Fibroblast of the aortic adventitia (primary cell): ENCODE measurements at regions not wholly inside any gene's neighbourhood (a gene's known extent, or its start where the extent isn't known, plus 50 kb on each side); places are given as distances from the start of the nearest gene placed in this dataset.
"Not testable (repeated sequence)": the region's sequence is repeated elsewhere in the genome, so short reads cannot be mapped to it uniquely, and the experiment has no call there.

ENCODE experiments used
- DNase-seq: peaks from one replicate; pipeline ENCODE4 v3.0.0-alpha.2; 2010; ENCODE audit warnings: low read depth
- H3K4me3 ChIP-seq: 2 replicates; pipeline ENCODE4 v1.5.1; 2011; ENCODE audit warnings: low read depth, mild to moderate bottlenecking, control low read depth, low read length, moderate library complexity
- TF ChIP-seq, protein P1 (sequence below): IDR thresholded peaks from 2 replicates; pipeline ENCODE4 v1.5.1; 2011; ENCODE audit warnings: mild to moderate bottlenecking, low read length, control low read depth, inconsistent platforms; ENCODE audit not compliant: insufficient read depth

DNA sequence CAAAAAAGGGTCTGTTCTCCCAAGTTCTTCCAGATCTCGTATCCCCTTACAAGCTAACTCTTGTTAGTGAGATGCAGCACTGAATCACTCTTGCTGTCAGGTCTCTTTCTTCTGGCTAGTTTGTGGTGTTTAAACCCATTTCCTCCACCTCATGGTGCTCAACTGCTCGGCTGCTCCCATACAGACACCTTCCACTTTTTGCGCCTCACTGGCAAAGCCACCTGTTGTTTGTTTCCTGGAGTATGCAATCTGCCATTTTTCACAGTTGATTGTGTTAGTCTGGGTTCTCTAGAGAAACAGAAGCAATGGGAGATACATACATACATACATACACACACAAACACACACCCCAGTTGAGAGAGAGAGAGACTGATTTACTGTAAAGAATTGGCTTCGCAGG lies 124.4 kb upstream of the SP8 start:
- TF ChIP-seq, protein P1, sequence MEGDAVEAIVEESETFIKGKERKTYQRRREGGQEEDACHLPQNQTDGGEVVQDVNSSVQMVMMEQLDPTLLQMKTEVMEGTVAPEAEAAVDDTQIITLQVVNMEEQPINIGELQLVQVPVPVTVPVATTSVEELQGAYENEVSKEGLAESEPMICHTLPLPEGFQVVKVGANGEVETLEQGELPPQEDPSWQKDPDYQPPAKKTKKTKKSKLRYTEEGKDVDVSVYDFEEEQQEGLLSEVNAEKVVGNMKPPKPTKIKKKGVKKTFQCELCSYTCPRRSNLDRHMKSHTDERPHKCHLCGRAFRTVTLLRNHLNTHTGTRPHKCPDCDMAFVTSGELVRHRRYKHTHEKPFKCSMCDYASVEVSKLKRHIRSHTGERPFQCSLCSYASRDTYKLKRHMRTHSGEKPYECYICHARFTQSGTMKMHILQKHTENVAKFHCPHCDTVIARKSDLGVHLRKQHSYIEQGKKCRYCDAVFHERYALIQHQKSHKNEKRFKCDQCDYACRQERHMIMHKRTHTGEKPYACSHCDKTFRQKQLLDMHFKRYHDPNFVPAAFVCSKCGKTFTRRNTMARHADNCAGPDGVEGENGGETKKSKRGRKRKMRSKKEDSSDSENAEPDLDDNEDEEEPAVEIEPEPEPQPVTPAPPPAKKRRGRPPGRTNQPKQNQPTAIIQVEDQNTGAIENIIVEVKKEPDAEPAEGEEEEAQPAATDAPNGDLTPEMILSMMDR, result no peak
- H3K4me3 ChIP-seq, result no peak overlapping the region
- no peak for DNase-seq

DNA sequence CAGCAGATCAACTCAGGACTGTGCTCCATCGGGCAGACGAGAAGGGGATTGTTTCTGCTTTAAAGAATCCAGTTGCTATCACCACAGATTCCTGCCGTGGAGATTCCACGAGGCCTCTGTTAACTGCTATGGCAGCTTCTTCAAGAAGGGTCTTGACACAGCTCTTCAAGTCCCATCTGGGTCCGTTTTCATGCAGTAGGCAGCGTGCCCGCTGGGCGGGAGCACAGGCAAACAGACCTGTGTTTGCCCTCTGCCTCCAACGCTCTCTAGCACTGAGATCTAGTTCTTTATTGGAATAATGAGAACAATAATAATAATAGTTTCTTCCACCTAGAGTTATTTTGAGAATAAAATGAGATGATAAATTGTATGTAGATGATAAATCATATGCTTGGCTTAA lies 127.2 kb upstream of the SP8 start:
- H3K4me3 ChIP-seq, result no peak overlapping the region
- DNase-seq, result no peak
- TF ChIP-seq, protein P1, result no peak

DNA sequence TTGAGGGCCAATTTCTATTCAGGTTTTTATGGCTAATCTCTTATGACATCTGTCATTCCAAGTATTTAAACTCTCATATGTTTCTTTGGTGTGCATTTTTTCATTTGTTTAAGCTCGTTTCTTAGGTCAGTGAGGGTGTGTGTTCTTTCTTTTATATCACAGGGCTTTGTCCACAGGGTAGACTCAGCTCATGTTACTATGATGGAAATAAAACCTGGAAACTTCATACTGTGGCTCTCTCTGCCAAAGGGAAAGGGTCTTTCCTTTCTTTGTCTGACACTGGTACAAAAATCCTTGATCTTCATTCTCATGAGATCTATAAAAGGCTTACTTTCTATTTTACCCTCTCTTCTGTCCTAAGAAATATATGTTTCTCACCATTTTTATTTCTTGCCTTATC lies 129.6 kb upstream of the SP8 start:
- DNase-seq, result no peak
- TF ChIP-seq, protein P1, result no peak
- no peak overlapping the region for H3K4me3 ChIP-seq

DNA sequence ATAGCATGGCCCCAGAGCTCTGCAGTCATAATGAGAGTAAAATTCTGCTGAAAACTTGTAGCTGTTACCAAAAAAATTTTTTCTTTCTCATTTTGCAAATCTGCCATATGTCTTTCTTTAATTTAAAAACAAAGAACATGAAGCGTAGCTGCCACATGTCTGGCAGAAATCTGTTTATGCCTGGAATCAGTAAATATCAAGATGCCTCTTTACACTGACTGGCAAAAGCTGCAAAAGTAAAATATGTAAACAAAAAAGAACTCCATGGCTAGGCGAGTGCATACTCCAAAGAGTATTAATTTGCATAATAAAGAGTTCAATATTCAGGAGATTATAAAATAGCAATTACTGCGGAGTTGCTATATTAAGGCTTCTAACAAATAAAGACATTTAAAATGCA lies 130.9 kb upstream of the SP8 start:
- no peak overlapping the region for H3K4me3 ChIP-seq
- no peak for DNase-seq
- TF ChIP-seq, protein P1, result no peak

DNA sequence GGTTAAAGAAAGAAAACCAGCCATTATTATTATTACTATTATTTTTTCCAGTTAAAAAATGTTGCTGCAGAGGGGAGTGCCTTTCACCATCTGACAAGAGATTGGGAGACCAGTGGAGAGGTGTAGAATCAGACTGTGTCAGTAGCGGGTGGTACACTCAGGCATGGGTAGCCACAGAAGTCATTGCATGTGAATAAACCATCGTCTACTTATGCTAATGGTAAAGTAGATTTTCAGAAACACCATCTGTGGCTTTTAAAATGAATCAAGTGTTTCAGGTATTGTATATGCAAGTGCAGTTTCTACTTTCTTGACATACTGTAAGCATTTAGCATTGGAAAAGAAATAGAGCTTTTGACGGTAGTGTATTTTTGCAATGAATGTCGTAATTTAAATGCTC lies 131.5 kb upstream of the SP8 start:
- H3K4me3 ChIP-seq, result no peak overlapping the region
- DNase-seq, result no peak
- TF ChIP-seq, protein P1, result no peak

DNA sequence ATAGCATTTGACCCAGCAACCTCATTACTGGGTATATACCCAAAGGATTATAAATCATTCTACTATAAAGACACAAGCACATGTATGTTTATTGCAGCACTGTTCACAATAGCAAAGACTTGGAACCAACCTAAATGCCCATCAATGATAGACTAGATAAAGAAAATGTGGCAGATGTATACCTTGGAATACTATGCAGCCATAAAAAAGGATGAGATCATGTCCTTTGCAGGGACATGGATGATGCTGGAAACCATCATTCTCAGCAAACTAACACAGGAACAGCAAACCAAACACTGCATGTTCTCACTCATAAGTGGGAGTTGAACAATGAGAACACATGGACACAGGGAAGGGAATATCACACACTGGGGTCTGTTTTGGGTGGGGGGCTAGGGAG lies 140.5 kb upstream of the SP8 start:
- H3K4me3 ChIP-seq, DNase-seq: not testable (repeated sequence)

DNA sequence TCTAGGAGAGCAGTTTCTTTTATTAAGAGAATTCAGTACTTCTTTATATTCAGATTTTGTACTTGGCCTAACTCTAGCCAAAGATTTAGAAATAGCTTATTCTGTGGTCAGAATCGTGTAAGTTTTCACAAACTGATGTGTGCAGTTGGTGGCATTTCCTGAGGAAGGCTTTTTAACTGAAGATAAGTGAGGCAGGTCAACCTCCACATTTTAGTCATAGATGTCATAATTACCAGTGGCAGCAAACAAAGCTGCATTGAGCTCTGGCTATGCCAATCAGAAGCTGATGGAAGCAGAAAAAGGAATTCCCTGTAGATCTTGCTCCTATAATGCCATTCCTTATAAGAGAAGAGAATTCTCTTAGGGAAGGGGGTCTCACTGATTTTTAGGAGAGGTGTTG lies 141.3 kb upstream of the SP8 start:
- H3K4me3 ChIP-seq, result no peak overlapping the region
- TF ChIP-seq, protein P1, result no peak
- no peak for DNase-seq
